HG03045 (cell line): ENCODE measurements at regions not wholly inside any gene's neighbourhood (a gene's known extent, or its start where the extent isn't known, plus 50 kb on each side); places are given as distances from the start of the nearest gene placed in this dataset.
"Not testable (repeated sequence)": the region's sequence is repeated elsewhere in the genome, so short reads cannot be mapped to it uniquely, and the experiment has no call there.

Experiments
- ATAC-seq: cut with Tn5 transposase; IDR thresholded peaks from one replicate; pipeline ENCODE4 v1.9.1; 2021; ENCODE audit warnings: mild to moderate bottlenecking, moderate library complexity; ENCODE audit not compliant: unreplicated experiment

DNA sequence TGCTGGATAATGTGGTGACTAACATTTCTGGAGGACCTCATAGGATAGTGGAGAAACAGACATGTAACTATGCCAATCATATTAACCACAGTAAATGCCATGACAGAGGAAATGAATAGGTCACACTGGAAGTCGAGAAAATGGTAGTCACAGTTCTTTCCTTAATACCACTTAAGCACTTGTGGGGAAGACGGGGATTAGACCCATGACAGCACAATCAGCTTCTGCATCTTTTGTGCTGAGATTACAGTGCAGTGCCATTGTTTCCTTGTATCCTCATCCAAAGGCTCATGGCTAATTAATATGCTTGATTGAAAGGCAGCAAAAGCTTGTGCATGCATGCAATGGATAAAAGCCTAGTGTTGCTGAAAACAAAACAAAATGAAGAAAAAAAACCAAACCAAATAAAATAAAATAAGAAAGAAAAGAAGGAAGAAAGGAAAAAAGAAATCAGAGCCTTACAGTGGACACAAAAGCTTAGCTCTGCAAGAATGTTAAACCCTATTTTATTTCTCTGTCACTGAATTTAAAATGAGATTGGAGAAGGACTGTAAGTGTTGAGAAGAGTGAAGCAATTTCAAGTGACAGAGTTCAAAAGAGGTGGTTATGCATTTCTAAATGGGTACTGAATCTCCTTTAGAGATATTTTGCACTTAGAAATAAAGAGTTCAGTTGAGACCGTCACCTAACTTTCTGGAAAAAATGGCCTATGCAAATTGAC is 1011.9 kb downstream of the CDH8 start:
- ATAC-seq, result no peak

DNA sequence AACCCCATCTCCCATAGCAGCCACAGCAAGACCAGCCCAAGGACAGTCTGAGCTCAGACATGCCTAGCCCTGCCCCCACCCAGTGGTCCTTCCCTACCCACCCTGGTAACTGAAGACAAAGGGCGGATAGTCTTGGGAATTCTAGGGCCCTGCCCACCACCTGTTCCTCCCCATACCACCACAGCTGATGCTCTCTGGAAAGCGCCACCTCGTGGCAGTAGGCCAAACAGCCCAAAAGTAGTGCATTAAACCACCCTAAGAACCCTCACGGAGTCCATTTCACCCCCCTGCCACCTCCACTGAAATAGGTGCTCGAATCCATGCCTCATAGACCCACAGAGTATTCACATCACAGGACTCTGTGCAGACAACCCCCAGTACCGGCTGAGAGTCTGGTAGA is 1021.4 kb downstream of the CDH8 start:
- ATAC-seq, result no peak

DNA sequence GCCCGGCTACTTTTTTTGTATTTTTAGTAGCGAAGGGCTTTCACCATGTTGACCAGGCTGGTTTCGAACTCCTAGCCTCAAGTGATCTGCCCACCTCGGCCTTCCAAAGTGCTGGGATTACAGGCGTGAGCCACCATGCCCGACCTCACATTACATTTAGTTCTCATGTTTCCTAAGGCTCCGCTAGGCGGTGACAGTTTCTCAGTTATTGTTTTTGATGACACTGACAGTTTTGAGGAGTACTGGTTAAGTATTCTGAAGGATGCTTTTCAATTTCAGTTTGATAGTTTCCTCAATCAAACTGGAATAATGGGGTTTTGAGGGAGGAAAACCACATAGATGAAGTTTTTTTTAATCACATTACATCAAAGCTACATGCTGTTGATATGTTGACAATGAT is 1028.5 kb downstream of the CDH8 start:
- no peak for ATAC-seq

DNA sequence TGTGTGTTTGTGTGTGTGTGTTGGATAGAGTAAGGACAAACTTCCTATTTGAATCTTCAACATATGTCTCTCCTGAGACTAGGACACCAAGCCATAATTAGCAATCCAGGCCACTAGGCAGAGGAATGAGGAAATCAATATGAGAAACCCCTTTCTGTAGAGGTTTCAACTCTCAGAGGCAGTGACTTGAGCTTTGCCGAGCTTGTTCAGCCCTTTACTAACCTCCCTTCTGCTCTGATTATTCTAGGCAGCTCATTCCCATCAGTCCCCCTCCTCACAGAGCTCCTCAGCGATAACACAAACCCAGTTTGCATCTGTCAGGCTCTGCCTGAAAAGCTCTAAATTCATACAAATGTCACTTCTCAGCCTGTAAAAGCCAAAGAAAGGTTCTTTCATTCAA is 1030.3 kb downstream of the CDH8 start:
- ATAC-seq, result no peak

DNA sequence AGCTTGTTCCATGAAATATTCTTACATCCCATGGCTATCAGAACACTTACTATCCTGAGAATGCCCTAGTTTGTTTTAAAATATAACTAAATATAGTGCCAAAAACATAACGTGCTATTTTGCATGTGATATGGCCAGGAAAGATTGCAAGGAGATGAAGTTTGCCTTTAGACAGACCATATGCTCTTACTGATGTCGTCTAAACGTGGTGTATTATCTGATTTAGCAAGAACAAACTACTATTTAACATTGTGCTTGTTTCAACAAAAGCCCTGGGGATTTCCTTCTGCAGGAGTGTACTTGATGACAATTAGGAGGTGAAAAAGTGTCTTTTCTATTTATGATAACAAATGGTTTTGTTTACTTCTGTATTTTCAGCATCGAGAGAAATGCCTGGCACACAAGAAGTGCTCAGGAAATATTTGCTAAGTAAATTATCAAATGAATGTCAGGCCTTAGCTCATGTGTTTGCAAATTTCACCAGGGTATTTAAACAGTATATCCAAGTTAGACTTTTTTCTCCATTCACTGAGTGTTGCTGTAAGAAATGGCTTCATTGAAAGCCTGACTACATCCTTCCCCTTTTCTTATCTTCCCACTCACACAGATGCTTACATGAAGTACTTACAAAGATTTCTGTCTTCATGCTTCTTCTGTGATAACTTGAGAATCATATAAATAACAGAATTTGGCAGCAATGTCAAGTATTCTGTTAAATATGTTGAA is 1033.6 kb downstream of the CDH8 start:
- no peak for ATAC-seq

DNA sequence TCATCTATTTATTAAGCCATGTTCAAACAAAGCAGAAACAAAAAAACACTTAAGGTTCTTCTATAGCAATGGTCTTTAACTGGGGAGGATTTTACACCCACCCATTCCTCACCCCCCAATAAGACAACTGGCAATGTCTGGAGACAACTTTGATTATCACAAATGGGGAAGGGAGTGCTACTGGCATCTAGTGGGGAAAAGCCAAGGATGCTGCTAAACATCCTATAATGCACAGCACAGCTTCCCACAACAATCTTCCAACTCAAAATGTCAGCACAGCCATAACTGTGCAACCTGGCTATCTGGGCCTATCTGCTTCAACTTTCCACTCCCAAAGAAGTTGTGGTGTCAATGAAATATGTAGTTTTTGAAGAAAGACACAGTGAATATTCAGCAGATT is 1044.4 kb downstream of the CDH8 start:
- ATAC-seq, result no peak

DNA sequence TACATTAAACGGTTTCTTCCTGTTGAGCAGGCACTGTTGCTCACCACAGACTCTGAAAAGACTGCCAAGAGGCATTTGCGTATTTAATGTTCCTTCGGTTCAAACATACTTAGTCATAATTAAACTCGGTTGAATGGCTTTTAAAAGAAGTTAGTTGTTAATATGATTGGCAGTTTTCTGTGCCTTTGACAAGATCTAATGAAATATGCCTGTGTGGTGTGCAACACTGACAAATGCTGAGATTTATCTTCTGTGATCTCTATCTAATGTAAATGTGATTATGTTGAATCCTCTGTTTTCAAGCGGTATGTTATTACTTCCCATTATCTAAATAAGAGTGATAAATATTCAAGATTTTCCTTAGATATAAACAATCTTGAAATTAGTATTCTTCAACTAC is 1046.6 kb downstream of the CDH8 start:
- no peak for ATAC-seq

DNA sequence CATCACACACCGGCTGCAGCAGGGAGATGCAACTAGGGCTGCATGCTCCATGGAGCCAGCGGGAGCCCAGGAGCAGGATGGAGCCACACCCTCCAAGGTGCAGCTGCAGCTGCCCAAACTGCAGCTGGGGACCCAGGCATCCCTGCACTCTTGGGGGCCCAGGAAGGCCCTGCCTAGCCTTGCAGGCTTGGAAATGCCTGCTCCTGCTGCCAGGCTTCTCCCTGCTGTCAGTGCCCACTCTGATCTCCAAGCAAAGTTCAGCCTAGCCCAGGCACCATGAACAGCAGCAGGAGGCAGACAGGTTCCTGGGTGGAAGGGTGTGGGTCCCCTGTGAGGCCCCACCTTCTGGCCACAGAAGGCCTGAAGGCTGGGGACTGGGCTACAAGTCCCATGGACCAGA is 1057.1 kb downstream of the CDH8 start:
- no peak for ATAC-seq

DNA sequence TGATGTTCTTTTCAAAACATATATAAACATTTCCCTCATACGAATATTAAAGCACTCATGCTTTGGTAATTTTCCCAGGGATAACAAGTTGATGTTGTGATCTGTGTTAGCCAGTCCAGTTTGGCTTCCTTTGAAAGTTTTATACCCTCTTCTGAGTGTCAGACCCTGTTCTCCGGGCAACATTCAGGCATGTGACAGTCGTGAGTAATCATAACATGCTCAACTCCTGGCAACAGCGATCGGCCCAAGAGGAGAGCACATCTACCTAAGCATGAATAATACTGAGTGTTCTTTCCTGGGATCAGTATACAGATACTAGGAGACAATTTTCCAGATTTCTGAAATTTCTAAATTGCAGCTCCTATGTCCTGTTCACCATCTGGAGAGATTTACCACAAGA is 1086.4 kb downstream of the CDH8 start:
- no peak for ATAC-seq

DNA sequence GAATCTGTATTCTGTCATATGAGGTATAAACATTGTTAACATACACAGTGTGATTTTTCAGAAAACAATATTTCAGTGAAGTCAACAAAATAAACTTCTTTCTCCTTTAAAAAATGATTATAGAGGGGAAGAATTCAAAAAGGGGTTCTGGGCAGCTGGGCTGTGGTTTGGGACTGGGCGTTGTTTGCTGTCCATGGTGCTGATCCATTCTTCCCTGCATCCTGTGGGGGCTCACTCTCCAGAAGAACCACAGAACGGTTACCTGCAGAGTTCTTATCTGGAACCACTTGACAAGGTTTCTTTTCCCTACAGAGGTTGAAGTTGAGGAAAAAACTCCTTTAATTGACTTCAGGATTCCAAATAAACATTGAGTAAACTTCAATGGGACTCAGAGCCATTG is 1091.0 kb downstream of the CDH8 start:
- no peak for ATAC-seq

DNA sequence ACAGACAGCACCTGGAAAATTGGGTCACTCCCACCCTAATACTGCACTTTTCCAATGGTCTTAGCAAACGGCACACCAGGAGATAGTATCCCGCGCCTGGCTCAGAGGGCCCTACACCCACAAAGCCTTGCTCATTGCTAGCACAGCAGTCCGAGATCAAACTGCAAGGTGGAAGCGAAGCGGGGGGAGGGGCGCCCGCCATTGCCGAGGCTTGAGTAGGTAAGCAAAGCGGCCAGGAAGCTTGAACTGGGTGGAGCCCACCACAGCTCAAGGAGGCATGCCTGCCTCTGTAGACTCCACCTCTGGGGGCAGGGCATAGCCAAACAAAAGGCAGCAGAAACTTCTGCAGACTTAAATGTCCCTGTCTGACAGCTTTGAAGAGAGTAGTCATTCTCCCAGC is 1100.0 kb downstream of the CDH8 start:
- not testable (repeated sequence) for ATAC-seq

DNA sequence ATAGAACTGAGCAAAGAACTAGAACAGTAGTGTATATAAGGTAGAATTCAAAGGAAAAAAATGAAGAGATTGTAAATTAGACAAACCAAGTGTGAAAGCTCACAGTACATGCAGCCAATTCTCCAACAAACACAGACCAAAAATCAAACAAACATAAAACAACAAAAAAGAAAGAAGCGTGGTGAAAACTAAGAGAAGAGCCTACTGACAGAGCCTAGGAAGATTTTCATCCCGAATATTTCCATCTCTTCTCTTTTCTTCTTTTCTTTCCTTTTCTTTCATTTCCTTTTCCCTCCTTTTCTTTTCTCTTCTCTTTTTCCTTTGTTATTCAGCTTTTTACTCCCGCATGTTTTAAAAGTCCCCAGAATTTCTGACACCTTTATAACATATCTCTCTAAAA is 1103.6 kb downstream of the CDH8 start:
- no peak for ATAC-seq

DNA sequence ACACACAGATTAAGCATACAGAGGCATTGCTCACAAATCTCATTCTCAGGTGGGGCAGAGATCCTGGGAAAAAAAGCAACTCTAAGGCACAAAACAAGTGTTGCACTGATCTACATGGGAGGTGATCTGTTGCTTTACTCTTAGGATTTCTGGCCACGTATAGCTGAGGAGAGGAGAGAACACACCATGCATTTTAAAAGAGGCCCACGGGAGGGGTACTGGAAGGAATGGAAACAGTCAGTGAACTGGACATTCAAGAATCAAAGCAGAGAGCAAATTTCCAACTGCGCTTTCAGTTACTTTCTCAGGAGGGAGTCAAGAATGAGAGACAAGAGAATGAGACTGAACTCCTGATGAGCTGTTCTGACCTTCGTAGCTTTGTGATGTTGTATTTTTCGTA is 1105.9 kb downstream of the CDH8 start:
- no peak for ATAC-seq

DNA sequence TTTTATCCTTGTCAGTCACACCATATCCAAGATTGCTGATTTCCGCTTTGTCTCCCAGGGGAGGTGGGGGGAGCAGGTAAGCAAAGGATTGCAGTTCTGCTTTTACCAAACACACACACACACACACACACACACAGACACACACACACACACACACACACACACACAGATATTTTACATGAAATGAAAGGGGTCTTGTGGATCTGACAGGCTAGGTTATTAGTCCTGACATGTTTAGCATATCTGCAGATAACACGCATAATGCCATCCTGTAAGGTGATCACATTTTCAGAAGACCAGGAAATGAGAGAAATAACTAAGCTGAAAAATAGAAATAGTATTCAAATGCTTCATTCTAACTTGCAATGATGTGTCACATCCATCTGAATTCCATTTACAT is 1113.3 kb downstream of the CDH8 start:
- no peak for ATAC-seq

DNA sequence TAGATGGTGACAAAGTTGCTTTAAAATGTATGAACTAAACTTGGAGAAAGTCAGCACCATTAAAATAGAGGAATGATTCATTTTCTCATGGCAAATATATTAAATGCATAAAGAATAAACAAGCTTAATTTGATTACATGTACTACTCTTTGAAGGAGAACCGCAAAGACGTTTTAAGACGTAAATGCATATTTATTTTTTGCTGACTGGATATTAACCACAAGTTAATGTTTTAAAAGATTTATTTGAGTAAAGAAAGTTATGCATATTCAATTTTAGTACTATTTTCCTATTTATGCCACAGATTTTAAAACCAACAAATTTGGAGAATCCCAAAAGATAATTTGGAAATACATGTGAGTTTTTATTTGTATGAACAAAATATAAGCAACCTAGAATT is 1121.9 kb downstream of the CDH8 start:
- ATAC-seq, result no peak

DNA sequence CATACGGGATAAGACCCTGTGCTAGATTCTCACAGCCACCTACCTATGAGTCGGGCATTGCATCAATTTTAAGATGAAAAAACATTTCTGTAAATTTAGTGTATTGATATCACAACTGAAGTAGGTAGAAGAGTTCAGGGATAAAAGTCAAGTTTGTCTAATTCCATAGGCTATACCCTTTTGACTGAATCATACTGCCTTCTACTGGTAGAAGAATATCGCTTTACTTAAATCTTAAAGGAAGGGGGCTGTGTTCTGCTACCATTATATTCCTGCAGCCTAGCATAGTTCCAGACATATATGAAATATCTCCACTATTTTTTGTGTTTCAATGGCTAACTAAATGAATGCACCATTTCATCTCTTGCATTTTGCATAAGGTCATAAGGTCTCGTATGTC is 1128.6 kb downstream of the CDH8 start:
- no peak for ATAC-seq

DNA sequence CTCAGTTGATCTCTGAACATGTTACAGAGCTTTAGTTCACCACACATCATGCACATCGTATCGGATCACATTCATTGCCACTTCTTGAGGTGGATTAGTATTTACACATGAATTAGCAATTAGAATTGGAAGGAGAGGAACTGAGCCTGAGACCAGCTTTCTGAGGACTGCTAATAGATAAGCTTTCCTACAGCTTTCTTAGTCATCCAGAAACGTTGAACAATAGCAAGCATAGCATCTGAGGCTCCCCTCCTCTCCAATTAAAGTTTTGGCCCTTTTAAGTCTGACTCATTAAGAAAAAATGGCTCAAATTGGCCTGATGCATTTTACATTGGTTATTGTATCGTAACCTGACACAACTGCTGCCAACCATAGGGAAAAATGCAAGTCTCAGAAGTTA is 1130.4 kb downstream of the CDH8 start:
- no peak for ATAC-seq

DNA sequence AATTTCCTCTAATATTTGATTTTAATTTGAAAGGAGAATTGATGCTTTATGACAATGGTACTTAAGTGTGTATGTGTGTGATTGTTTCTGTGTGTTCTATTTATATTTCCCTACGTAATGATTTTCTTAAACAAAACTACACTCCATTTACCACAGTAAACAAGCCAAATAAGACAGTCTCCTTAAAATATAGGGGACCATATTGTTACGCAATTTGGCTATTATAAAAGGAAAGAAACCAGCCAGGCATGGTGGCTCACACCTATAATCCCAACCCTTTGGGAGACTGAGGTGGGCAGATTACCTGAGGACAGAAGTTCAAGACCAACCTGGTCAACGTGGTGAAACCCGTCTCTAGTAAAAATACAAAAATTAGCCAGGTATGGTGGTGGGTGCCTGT is 1134.1 kb downstream of the CDH8 start:
- ATAC-seq, result no peak

DNA sequence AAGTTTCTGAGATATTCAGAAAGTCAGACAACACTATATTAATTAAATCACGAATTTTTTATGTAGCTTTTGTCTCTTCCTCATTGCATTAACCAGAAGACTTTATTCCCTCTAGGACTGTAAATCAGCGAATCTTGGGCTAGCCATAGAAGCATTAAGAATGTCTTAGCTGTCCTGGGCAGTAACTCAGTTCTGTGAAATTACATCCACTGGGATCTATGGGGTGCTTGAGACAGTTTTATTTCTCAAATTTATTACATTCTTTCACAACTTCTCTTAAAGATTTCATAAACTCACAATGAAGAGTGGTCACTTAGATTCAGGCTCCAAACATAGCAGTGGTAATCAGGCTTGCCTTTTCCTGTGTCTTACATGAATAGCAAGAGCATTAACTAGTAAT is 1153.4 kb downstream of the CDH8 start:
- ATAC-seq, result no peak

DNA sequence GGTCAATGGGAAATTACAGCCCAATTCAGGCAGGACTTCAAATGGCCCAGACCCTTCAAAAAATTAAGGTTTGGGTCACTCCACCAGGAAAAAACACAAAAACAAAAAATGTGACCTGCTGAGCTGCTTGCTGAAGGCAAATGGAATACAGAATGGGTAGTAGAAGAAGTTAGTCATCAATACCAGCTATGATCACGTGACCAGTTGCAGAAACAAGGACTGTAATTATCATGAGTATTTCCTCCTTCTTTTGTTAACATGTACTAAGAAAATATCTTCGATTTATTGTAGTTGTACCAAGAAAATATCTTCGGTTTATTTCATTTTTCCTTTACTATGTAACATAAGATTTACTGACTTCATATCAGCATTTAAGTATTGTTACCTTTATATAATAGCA is 1183.6 kb downstream of the CDH8 start:
- ATAC-seq, result no peak

DNA sequence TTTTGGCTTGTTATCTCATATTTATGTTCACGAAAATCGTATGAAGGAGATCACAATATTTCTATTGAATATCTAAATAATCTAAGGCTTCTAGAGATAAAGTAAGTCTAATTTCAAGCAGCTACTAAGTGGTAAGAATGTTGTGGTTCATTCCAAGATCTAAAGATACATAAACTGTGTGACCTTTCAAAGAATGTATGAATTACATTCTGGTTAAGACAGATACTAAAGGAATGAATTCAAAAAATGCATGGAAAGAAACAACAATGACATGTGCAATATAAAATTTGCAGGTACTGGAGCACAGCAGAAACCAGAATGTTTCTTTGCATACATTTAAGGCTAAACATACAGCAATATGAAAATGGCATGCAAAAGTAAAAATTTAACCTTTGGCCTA is 1214.6 kb downstream of the CDH8 start:
- no peak for ATAC-seq

DNA sequence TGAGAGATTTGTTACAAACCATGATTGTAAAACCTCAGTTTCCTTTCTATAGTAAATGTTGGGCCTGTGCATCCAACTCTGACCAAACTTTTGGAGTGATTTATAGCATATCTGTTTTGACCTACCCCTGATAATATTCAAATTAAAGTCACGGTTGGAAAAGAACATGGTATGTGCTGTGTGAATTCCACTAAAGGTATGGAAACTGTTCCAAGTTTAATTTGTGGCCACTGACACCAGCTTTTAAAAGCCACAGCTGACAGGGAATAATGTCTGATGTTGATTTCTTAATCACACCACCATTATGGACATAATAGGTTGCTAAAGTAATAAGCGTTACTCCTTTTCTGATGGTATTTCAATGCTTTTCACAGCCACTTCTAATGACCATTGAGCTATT is 1215.9 kb downstream of the CDH8 start:
- no peak for ATAC-seq

DNA sequence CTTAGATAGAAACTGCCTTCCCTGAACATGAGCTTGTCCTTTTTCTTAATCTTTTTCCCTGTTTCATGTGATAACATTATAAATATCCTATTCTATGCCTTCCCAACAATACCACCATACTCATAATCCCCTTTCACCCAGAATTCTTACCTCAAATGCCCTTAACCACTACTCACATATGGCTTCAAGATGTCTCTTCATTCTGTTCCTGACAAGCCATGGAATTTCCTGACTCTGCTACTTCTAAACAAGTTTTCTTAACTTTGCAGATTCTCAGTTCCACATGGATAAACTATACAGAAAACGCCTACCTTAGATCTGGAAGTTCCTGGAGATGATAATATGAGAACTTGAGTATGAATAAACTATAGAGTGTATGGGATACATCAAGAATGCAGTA is 1217.8 kb downstream of the CDH8 start:
- ATAC-seq, result no peak
